ENCODE measurements at regions not wholly inside any gene's neighbourhood (a gene's known extent, or its start where the extent isn't known, plus 50 kb on each side); places are given as distances from the start of the nearest gene placed in this dataset.

- H3K9me3 ChIP-seq (ENCODE audit: control insufficient read depth, low read depth, low read length), result no peaks in the 10 kb centered on the region
- H3K9ac ChIP-seq (ENCODE audit: low read length), result no peak overlapping the region
- no peaks in the 10 kb centered on the region for H3K27me3 ChIP-seq (ENCODE audit: control insufficient read depth, insufficient read depth, low read length)
- H3K4me1 ChIP-seq (ENCODE audit: control insufficient read depth, low read depth, low read length), result no peaks in the 10 kb centered on the region
- no peak overlapping the region for H3K27ac ChIP-seq (ENCODE audit: low read length)
- H3K4me3 ChIP-seq (ENCODE audit: low read length), result no peak overlapping the region
- H3K36me3 ChIP-seq (ENCODE audit: control insufficient read depth, low read depth, low read length), result no peaks in the 10 kb centered on the region
Measured at GRCh38 chr11:79570104-79570503, 129.3 kb upstream of the TENM4 start.

- H3K27me3 ChIP-seq (ENCODE audit: control insufficient read depth, insufficient read depth, low read length), result no peaks in the 10 kb centered on the region
- H3K9me3 ChIP-seq (ENCODE audit: control insufficient read depth, low read depth, low read length), result no peaks in the 10 kb centered on the region
- no peaks in the 10 kb centered on the region for H3K4me1 ChIP-seq (ENCODE audit: control insufficient read depth, low read depth, low read length)
Measured at GRCh38 chr11:79564288-79564925, 123.6 kb upstream of the TENM4 start.

GRCh38 chr11:79561496-79561895 is 120.7 kb upstream of the TENM4 start:
- no peak overlapping the region for H3K9ac ChIP-seq (ENCODE audit: low read length)
- H3K9me3 ChIP-seq (ENCODE audit: control insufficient read depth, low read depth, low read length), result no peaks in the 10 kb centered on the region
- H3K27me3 ChIP-seq (ENCODE audit: control insufficient read depth, insufficient read depth, low read length), result no peaks in the 10 kb centered on the region
- H3K36me3 ChIP-seq (ENCODE audit: control insufficient read depth, low read depth, low read length), result no peaks in the 10 kb centered on the region
- no peak overlapping the region for H3K4me3 ChIP-seq (ENCODE audit: low read length)
- H3K4me1 ChIP-seq (ENCODE audit: control insufficient read depth, low read depth, low read length), result no peaks in the 10 kb centered on the region
- no peak overlapping the region for H3K27ac ChIP-seq (ENCODE audit: low read length)

More at GRCh38 chr11:79564288-79564925, 123.6 kb upstream of the TENM4 start:
- H3K9ac ChIP-seq (ENCODE audit: low read length), result no peak overlapping the region
- H3K36me3 ChIP-seq (ENCODE audit: control insufficient read depth, low read depth, low read length), result no peaks in the 10 kb centered on the region
- no peak overlapping the region for H3K4me3 ChIP-seq (ENCODE audit: low read length)
- no peak overlapping the region for H3K27ac ChIP-seq (ENCODE audit: low read length)

- no peak overlapping the region for H3K4me3 ChIP-seq (ENCODE audit: low read length)
- H3K36me3 ChIP-seq (ENCODE audit: control insufficient read depth, low read depth, low read length), result no peaks in the 10 kb centered on the region
- no peak overlapping the region for H3K27ac ChIP-seq (ENCODE audit: low read length)
- H3K27me3 ChIP-seq (ENCODE audit: control insufficient read depth, insufficient read depth, low read length), result no peaks in the 10 kb centered on the region
- peaks cover 6% of the 10 kb centered on the region for H3K4me1 ChIP-seq (ENCODE audit: control insufficient read depth, low read depth, low read length)
- H3K9ac ChIP-seq (ENCODE audit: low read length), result no peak overlapping the region
- H3K9me3 ChIP-seq (ENCODE audit: control insufficient read depth, low read depth, low read length), result no peaks in the 10 kb centered on the region
Measured at GRCh38 chr11:79550809-79551208, 110.0 kb upstream of the TENM4 start.

- Histone ChIP-seq H3K9me3 (ENCODE audit: control insufficient read depth, low read depth, low read length) (no peaks in the 10 kb centered on the region), H3K27me3 (ENCODE audit: control insufficient read depth, insufficient read depth, low read length) (no peaks in the 10 kb centered on the region), H3K36me3 (ENCODE audit: control insufficient read depth, low read depth, low read length) (no peaks in the 10 kb centered on the region), H3K4me3 (ENCODE audit: low read length) (no peak overlapping the region), H3K27ac (ENCODE audit: low read length) (no peak overlapping the region), H3K4me1 (ENCODE audit: control insufficient read depth, low read depth, low read length) (peaks cover 16% of the 10 kb centered on the region), H3K9ac (ENCODE audit: low read length) (no peak overlapping the region)
Measured at GRCh38 chr11:79547256-79547655, 106.4 kb upstream of the TENM4 start.

GRCh38 chr11:79546351-79546750 is 105.5 kb upstream of the TENM4 start:
- H3K9ac ChIP-seq (ENCODE audit: low read length), result no peak overlapping the region
- peaks cover 16% of the 10 kb centered on the region for H3K4me1 ChIP-seq (ENCODE audit: control insufficient read depth, low read depth, low read length)
- H3K36me3 ChIP-seq (ENCODE audit: control insufficient read depth, low read depth, low read length), result no peaks in the 10 kb centered on the region
- H3K4me3 ChIP-seq (ENCODE audit: low read length), result no peak overlapping the region
- H3K27ac ChIP-seq (ENCODE audit: low read length), result no peak overlapping the region
- no peaks in the 10 kb centered on the region for H3K27me3 ChIP-seq (ENCODE audit: control insufficient read depth, insufficient read depth, low read length)
- H3K9me3 ChIP-seq (ENCODE audit: control insufficient read depth, low read depth, low read length), result no peaks in the 10 kb centered on the region

GRCh38 chr11:79544361-79544760 is 103.5 kb upstream of the TENM4 start:
- Histone ChIP-seq H3K9me3 (ENCODE audit: control insufficient read depth, low read depth, low read length) (no peaks in the 10 kb centered on the region), H3K9ac (ENCODE audit: low read length) (no peak overlapping the region), H3K27me3 (ENCODE audit: control insufficient read depth, insufficient read depth, low read length) (no peaks in the 10 kb centered on the region), H3K4me1 (ENCODE audit: control insufficient read depth, low read depth, low read length) (peaks cover 16% of the 10 kb centered on the region), H3K36me3 (ENCODE audit: control insufficient read depth, low read depth, low read length) (no peaks in the 10 kb centered on the region), H3K27ac (ENCODE audit: low read length) (no peak overlapping the region), H3K4me3 (ENCODE audit: low read length) (no peak overlapping the region)

- Histone ChIP-seq H3K9me3 (ENCODE audit: control insufficient read depth, low read depth, low read length) (no peaks in the 10 kb centered on the region), H3K9ac (ENCODE audit: low read length) (no peak overlapping the region), H3K4me3 (ENCODE audit: low read length) (no peak overlapping the region), H3K27me3 (ENCODE audit: control insufficient read depth, insufficient read depth, low read length) (no peaks in the 10 kb centered on the region), H3K4me1 (ENCODE audit: control insufficient read depth, low read depth, low read length) (peaks cover 16% of the 10 kb centered on the region), H3K36me3 (ENCODE audit: control insufficient read depth, low read depth, low read length) (no peaks in the 10 kb centered on the region), H3K27ac (ENCODE audit: low read length) (no peak overlapping the region)
Measured at GRCh38 chr11:79543101-79543500, 102.3 kb upstream of the TENM4 start.

- no peaks in the 10 kb centered on the region for H3K9me3 ChIP-seq (ENCODE audit: control insufficient read depth, low read depth, low read length)
- no peaks in the 10 kb centered on the region for H3K36me3 ChIP-seq (ENCODE audit: control insufficient read depth, low read depth, low read length)
- H3K27ac ChIP-seq (ENCODE audit: low read length), result no peak overlapping the region
- peaks cover 14% of the 10 kb centered on the region for H3K4me1 ChIP-seq (ENCODE audit: control insufficient read depth, low read depth, low read length)
- H3K27me3 ChIP-seq (ENCODE audit: control insufficient read depth, insufficient read depth, low read length), result no peaks in the 10 kb centered on the region
- H3K4me3 ChIP-seq (ENCODE audit: low read length), result no peak overlapping the region
- H3K9ac ChIP-seq (ENCODE audit: low read length), result no peak overlapping the region
Measured at GRCh38 chr11:79541466-79541865, 100.6 kb upstream of the TENM4 start.

GRCh38 chr11:79538775-79539174 is 97.9 kb upstream of the TENM4 start:
- Histone ChIP-seq H3K9me3 (ENCODE audit: control insufficient read depth, low read depth, low read length) (no peaks in the 10 kb centered on the region), H3K27me3 (ENCODE audit: control insufficient read depth, insufficient read depth, low read length) (no peaks in the 10 kb centered on the region), H3K4me1 (ENCODE audit: control insufficient read depth, low read depth, low read length) (peaks cover 10% of the 10 kb centered on the region), H3K9ac (ENCODE audit: low read length) (no peak overlapping the region), H3K36me3 (ENCODE audit: control insufficient read depth, low read depth, low read length) (no peaks in the 10 kb centered on the region), H3K27ac (ENCODE audit: low read length) (no peak overlapping the region), H3K4me3 (ENCODE audit: low read length) (no peak overlapping the region)

GRCh38 chr11:79536155-79536917 is 95.5 kb upstream of the TENM4 start:
- H3K9me3 ChIP-seq (ENCODE audit: control insufficient read depth, low read depth, low read length), result no peaks in the 10 kb centered on the region
- no peaks in the 10 kb centered on the region for H3K4me1 ChIP-seq (ENCODE audit: control insufficient read depth, low read depth, low read length)
- no peak overlapping the region for H3K27ac ChIP-seq (ENCODE audit: low read length)
- H3K27me3 ChIP-seq (ENCODE audit: control insufficient read depth, insufficient read depth, low read length), result no peaks in the 10 kb centered on the region
- H3K36me3 ChIP-seq (ENCODE audit: control insufficient read depth, low read depth, low read length), result no peaks in the 10 kb centered on the region
- no peak overlapping the region for H3K4me3 ChIP-seq (ENCODE audit: low read length)
- no peak overlapping the region for H3K9ac ChIP-seq (ENCODE audit: low read length)

- no peaks in the 10 kb centered on the region for H3K27me3 ChIP-seq (ENCODE audit: control insufficient read depth, insufficient read depth, low read length)
- H3K4me1 ChIP-seq (ENCODE audit: control insufficient read depth, low read depth, low read length), result no peaks in the 10 kb centered on the region
- H3K27ac ChIP-seq (ENCODE audit: low read length), result no peak overlapping the region
- H3K9ac ChIP-seq (ENCODE audit: low read length), result no peak overlapping the region
- no peaks in the 10 kb centered on the region for H3K9me3 ChIP-seq (ENCODE audit: control insufficient read depth, low read depth, low read length)
- no peak overlapping the region for H3K4me3 ChIP-seq (ENCODE audit: low read length)
- H3K36me3 ChIP-seq (ENCODE audit: control insufficient read depth, low read depth, low read length), result no peaks in the 10 kb centered on the region
Measured at GRCh38 chr11:79535606-79536005, 94.8 kb upstream of the TENM4 start.
